ENCODE measurements at regions not wholly inside any gene's neighbourhood (a gene's known extent, or its start where the extent isn't known, plus 50 kb on each side); places are given as distances from the start of the nearest gene placed in this dataset.
"Not testable (repeated sequence)": the region's sequence is repeated elsewhere in the genome, so short reads cannot be mapped to it uniquely, and the experiment has no call there.

DNA sequence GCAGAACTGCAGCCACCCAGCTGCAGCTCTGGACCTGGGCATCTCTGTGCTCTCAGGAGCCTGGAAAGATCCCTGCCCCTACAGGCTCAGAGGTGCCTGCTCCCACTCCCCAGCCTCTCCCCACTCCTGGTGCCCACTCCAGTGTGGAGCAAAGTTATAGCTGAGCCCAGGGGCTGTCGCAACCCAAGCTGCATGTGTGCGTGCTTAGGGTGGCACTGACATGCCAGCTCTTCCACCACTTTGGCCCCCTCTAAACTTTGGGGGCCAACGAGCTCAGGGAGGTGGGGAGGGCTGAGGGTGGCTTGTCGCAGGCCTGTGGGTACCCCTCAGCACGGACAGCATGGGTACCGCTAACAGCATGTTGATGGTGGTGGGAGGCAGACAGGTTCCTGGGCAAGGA lies 126.3 kb upstream of the FHL2 start:
- DNase-seq, result no peak

DNA sequence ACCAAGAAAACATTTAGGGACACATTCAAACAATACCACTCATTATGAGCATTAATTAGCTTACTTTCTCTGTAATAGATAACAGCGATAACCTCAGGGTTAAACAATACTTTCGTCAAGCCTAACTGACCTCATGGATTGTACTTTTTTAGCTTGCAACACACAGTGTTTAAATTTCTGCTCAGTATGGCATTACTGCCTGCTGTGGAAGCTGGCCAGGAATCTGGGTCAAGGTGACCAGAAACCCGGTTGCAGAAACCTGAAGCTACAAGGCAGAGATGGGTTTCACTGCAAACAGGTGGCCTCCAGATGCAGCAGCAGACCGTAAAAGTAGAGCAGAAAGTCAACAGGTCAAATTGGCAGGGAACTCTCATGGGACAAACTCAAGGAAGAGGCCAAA lies 123.8 kb upstream of the FHL2 start:
- no peak for DNase-seq

DNA sequence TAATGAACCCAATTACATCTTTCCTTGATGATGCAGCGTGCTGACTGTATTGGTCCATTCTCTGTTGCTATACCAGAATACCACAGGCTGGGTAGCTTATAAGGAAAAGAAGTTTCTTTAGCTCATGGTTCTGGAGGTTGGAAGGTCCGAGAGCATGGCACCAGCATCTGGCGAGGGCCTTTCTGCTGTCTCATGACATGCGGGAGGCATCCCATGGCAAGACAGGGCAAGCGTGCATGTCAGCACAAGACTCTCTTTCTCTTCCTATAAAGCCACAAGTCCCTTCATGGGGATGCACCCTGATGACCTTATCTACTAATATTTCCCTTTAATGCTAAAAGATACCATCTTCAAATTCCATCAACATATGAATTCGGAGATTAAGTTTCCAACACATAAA lies 122.8 kb upstream of the FHL2 start:
- no peak for DNase-seq

GRCh38 chr2:105521176-105521575 lies 122.3 kb upstream of the FHL2 start:
- DNase-seq, result no peak

DNA sequence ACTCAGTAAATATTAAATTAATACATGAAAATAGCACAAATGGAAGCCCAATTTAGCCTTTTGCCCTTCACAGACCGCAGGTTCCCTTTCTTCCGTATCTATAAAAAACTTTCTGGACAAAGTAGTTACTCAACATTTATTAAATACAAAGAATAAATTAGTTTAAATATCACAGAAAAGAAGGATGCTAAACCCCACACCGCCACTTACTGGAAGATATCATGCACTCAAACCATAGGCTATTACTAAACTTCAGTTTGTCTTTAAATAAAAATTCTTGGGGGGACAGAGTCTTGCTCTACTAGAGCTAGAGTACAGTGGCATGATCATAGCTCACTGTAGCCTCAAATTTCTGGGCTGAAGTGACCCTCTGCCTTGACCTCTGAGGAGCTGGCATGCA lies 120.7 kb upstream of the FHL2 start:
- DNase-seq, result no peak

DNA sequence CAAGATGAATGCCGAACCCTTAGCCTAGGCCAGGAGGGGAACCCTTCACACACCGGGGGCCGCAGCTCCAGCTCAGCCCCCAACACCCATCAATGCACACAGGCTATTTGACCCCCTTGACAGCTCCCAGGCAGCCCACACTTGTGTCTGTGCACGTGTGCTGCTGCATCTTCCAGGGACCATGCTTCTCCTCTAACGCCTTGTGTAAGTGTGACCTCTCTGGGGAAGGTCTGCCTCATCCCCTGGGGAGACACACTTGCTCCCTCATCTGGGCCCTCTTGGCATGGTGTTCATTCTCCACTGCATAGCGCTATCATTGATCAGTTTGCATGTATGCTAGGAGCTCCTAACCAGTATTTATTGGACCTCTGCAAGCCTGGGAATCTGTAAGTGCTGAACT lies 120.0 kb upstream of the FHL2 start:
- DNase-seq, result no peak

GRCh38 chr2:105517814-105518705 lies 119.2 kb upstream of the FHL2 start:
- no peak for DNase-seq

- no peak for DNase-seq
Measured at GRCh38 chr2:105515581-105516415, 116.9 kb upstream of the FHL2 start.

- DNase-seq, result no peak
Measured at GRCh38 chr2:105514576-105514975, 115.7 kb upstream of the FHL2 start.

GRCh38 chr2:105510761-105511528 lies 112.1 kb upstream of the FHL2 start:
- no peak for DNase-seq

DNA sequence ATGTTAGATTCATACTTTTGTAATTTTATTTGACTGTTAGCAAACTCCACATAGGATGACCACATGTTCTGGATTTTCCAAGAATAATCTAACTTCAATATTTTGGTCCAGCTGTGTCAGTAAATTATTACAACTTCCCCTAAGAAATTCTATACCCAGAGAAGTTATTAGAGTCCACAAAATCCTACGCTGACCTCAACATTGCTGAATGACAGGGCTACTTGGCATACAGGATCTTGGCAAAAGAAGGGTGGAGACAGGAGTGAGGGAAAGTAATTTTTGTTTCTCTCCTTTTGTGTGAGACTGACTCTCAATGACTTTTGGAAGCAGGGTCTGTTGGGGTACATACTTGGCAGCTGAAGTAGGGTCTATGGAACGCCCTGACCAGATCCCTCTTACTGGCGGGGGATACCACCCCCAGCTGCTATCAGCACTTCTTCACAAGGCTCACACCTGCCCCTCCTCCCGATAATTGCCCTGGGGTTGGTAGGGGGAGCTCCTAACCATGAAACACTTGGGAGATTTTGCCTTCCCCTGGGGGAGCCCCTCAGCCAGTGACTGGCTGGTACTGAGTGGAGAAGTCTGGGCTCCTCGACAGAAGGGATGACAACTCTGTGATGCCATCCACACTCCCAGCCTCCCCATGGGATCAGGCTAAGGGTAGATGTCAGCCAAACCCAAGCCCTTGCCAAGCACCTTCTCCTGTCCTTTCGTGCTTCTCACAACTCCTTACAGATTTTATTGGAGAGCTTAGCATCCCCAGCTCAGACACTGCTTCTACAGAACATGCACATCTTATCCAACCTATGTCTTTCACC lies 110.6 kb upstream of the FHL2 start:
- DNase-seq, result no peak

DNA sequence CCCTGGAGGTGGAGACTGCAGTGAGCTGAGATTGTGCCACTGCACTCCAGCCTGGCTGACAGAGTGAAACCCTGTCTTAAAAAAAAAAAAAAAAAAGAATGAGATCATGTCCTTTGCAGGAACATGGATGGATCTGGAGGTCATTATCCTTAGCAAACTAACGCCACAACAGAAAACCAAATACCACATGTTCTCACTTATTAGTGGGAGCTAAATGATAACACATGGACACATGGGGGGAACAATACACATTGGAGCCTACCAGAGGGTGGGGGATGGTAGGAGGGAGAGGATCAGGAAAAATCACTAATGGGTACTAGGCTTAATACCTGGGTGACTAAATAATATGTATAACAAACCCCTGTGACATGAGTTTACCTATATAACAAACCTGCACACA lies 108.0 kb upstream of the FHL2 start:
- DNase-seq, result not testable (repeated sequence)

DNA sequence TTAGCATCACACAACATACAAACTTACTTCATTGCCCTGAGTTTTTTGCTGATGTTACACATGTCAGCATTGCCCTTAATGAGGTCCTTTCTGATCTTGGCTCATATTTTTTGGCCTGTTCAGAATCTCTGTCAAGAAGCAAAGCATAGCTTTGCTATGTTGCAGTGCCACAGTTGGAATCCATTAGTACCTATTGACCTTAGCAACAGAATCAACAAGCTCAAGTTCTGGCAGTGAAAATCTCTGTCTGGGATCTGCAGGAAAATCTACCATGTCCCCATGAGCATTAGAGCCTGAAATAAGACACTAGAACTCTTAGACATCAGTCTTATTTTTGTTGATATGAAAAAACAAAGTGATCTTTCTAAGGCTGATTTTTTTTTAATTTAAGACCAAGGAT lies 105.6 kb upstream of the FHL2 start:
- DNase-seq, result no peak

DNA sequence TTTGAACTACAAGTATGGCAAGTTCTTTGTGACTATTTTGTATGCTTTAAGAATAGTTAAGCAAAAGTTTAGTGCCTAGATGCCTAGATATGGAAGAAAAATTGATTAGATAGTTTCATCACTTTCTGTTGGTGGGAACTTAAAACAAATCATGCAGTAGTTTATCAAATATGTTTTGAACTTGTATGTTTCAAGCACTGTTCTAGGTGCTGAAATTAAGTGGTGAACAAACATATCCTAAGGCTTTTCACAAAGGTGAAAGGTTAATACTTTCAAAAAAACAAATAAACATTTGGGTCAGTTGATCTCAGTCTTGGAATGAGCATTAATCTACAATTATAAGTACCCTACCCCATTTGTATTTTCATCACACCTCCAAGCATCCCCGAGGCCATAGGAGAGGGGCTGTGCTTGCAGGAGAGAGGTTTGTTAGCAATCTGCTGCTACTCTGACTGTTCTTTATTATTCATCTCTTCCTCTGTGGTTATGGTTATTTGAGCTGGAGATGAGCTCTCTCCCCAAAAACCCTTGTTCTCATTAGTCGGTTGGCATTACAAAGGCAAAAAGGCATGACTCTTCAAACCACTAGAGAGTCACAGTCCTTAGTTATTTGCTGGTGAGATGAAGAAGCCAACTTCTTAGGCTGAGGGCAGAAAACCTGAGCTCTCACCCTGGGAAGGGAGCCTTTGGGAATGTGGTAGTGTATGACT lies 103.9 kb upstream of the FHL2 start:
- DNase-seq, result no peak

GRCh38 chr2:105498281-105498846 lies 99.5 kb upstream of the FHL2 start:
- DNase-seq, result no peak

GRCh38 chr2:105497094-105497493 lies 98.2 kb upstream of the FHL2 start:
- no peak for DNase-seq

GRCh38 chr2:105496271-105496670 lies 97.4 kb upstream of the FHL2 start:
- no peak for DNase-seq

DNA sequence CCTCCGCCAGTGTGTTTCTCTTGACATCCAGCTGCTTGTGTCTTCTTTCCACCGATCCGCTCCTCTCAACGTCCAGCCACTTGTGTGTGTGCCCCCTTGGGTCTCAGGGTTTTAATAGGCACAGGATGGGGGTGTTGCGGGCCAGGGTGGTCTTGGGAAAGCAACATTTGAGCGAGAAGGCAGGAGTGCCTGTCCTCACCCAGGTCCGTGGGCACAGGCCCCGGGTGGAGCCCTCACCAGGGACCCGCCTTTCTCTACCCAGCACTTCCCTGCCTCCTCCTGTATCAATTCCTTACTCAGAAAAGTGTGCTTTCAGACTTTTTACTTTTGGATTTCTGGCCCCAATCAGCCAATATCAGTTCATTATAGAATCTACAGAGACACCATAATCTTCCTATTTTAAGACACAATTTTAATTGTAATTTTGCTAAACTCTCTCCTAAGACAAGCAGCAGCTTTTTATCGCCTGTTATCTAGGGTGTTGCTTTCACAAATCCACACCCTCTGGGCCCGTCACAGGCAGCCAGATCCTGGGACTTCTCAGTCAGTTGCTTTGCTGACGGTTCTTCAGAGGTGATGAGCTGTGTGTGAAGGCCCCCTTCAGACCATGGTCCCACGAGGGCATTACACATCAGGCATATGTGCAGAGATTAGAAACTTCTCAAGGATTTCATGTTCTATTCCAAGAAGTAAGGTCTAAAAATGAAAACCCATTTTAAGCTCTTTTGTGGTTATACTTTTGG lies 96.0 kb upstream of the FHL2 start:
- no peak for DNase-seq

DNA sequence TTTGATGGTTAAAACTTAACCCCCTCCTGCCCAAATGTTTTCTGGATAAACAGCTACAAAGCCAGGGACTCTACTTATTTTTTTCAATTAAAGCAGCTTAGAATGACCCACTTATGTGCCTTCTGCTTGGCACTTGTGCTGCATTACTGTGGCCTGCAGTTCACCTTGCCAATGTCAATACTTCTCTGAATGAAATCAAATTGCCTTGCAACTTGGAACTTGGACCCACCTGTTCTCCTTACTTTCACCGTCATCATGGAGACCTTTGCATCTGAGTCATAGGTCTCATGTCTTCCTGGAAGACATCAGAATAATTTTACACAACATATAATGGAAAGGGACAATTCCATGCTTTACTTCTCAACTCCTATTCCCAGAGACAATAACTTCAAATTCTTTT lies 92.1 kb upstream of the FHL2 start:
- no peak for DNase-seq

- DNase-seq, result no peak
Measured at GRCh38 chr2:105490204-105490603, 91.4 kb upstream of the FHL2 start.

All from AML-193 (cell line).